ACC112 (cell line): ENCODE measurements at regions not wholly inside any gene's neighbourhood (a gene's known extent, or its start where the extent isn't known, plus 50 kb on each side); places are given as distances from the start of the nearest gene placed in this dataset.

Experiments used
- H2AFZ ChIP-seq: fragments of 200-600 bp; sonication (generic); one replicate; pipeline ENCODE4 v1.6.0; 2017; ENCODE audit warnings: antibody characterized with exemption, low read length; ENCODE audit not compliant: unreplicated experiment
- H3K27ac ChIP-seq: fragments of 200-600 bp; sonication (generic); 2 replicates; pipeline ENCODE4 v1.5.1; 2014; ENCODE audit warnings: low read depth, mild to moderate bottlenecking, antibody characterized with exemption, low read length, moderate library complexity
- H3K27me3 ChIP-seq: fragments of 200-600 bp; sonication (generic); 2 replicates; pipeline ENCODE4 v1.6.1; 2014; ENCODE audit warnings: mild to moderate bottlenecking, antibody characterized with exemption, low read length, moderate library complexity, mixed read lengths; ENCODE audit not compliant: insufficient read depth
- H3K36me3 ChIP-seq: fragments of 200-600 bp; sonication (generic); 2 replicates; pipeline ENCODE4 v1.6.1; 2016; ENCODE audit warnings: mild to moderate bottlenecking, antibody characterized with exemption, low read length, moderate library complexity, mixed read lengths; ENCODE audit not compliant: insufficient read depth
- H3K4me1 ChIP-seq: fragments of 200-600 bp; sonication (generic); one replicate; pipeline ENCODE4 v1.6.1; 2016; ENCODE audit warnings: low read length, mixed read lengths; ENCODE audit not compliant: insufficient read depth, unreplicated experiment, control insufficient read depth
- H3K4me3 ChIP-seq: fragments of 200-600 bp; sonication (generic); 2 replicates; pipeline ENCODE4 v1.5.1; 2014; ENCODE audit warnings: mild to moderate bottlenecking, low read depth, low read length
- H3K79me2 ChIP-seq: fragments of 200-600 bp; sonication (generic); one replicate; pipeline ENCODE4 v1.6.0; 2016; ENCODE audit warnings: low read length; ENCODE audit not compliant: control insufficient read depth, unreplicated experiment, insufficient read depth

- H3K36me3 ChIP-seq, result no peaks in the 10 kb centered on the region
- H3K27ac ChIP-seq, result no peak overlapping the region
- no peaks in the 10 kb centered on the region for H3K79me2 ChIP-seq
- H3K4me1 ChIP-seq, result no peaks in the 10 kb centered on the region
- H2AFZ ChIP-seq, result no peak overlapping the region
- H3K27me3 ChIP-seq, result no peaks in the 10 kb centered on the region
- H3K4me3 ChIP-seq, result no peak overlapping the region
Observed at GRCh38 chr2:14140009-14140550, 492.4 kb upstream of the LRATD1 start.

DNA sequence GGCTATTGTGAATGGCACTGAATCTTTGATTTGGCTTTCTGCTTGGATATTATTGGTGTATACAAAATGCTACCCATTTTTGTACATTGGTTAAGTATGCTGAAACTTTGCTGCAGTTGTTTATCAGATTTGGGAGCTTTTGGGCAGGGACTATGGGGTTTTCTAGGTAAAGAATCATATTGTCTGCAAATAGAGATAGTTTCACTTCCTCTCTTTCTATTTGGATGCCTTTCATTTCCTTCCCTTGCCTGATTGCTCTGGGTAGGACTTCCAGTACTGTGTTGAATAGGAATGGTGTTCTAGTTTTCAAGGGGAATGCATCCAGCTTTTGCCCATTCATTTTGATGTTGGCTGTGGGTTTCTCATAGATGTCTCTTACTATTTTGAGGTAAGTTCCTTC lies 489.1 kb upstream of the LRATD1 start:
- Histone ChIP-seq H2AFZ (no peak overlapping the region), H3K27me3 (no peaks in the 10 kb centered on the region), H3K79me2 (no peaks in the 10 kb centered on the region), H3K4me3 (no peak overlapping the region), H3K4me1 (no peaks in the 10 kb centered on the region), H3K27ac (no peak overlapping the region), H3K36me3 (no peaks in the 10 kb centered on the region)

DNA sequence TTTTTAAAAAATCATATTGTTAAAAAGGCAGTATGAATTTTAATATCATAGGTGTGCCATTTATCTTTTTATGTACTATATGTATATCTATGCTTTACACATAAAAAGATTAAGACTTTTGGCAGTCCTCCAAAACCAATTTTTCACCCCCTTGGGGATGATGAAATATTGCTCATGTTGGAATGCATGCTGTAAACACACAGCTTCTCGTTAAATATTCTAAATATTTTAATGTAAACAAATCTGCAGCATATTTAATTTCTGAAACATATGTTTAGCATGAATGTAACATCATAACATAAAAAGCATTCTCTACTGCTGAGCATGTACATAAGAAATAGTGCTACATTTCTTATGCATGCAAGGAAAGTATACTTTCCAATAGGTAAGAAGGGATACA lies 484.3 kb upstream of the LRATD1 start:
- no peak overlapping the region for H2AFZ ChIP-seq
- H3K4me3 ChIP-seq, result no peak overlapping the region
- H3K27me3 ChIP-seq, result no peaks in the 10 kb centered on the region
- H3K27ac ChIP-seq, result no peak overlapping the region
- no peaks in the 10 kb centered on the region for H3K36me3 ChIP-seq
- no peaks in the 10 kb centered on the region for H3K79me2 ChIP-seq
- H3K4me1 ChIP-seq, result no peaks in the 10 kb centered on the region

GRCh38 chr2:14157816-14158215 lies 474.7 kb upstream of the LRATD1 start:
- no peaks in the 10 kb centered on the region for H3K79me2 ChIP-seq
- H3K27me3 ChIP-seq, result no peaks in the 10 kb centered on the region
- H2AFZ ChIP-seq, result no peak overlapping the region
- no peak overlapping the region for H3K4me3 ChIP-seq
- H3K27ac ChIP-seq, result no peak overlapping the region
- no peaks in the 10 kb centered on the region for H3K4me1 ChIP-seq
- no peaks in the 10 kb centered on the region for H3K36me3 ChIP-seq

DNA sequence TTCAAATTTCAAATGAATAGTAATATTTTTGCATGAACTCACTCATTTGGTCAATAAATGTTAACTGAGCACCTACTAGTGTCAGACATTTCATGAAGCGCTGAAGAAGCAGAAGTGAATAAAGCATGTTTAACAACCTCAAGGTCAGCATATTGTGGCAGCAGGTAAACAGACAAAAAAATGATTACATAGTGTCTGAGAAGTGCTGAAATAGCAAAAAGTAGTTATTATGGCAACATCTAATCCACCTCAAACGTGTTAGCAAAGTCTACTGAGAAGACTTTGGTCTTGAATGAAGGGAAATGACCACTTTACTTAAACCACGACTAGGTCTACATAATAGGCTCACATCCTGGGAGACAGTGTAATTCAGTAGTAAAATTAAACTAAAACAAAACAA lies 452.2 kb upstream of the LRATD1 start:
- Histone ChIP-seq H3K79me2 (no peaks in the 10 kb centered on the region), H3K4me3 (no peak overlapping the region), H2AFZ (no peak overlapping the region), H3K4me1 (no peaks in the 10 kb centered on the region), H3K36me3 (no peaks in the 10 kb centered on the region), H3K27me3 (no peaks in the 10 kb centered on the region), H3K27ac (no peak overlapping the region)

- no peaks in the 10 kb centered on the region for H3K79me2 ChIP-seq
- H3K36me3 ChIP-seq, result no peaks in the 10 kb centered on the region
- H3K27ac ChIP-seq, result no peak overlapping the region
- no peak overlapping the region for H3K4me3 ChIP-seq
- no peaks in the 10 kb centered on the region for H3K27me3 ChIP-seq
- H3K4me1 ChIP-seq, result no peaks in the 10 kb centered on the region
- no peak overlapping the region for H2AFZ ChIP-seq
Observed at GRCh38 chr2:14182227-14182946, 450.1 kb upstream of the LRATD1 start.

GRCh38 chr2:14185906-14186305 lies 446.6 kb upstream of the LRATD1 start:
- no peaks in the 10 kb centered on the region for H3K36me3 ChIP-seq
- no peaks in the 10 kb centered on the region for H3K27me3 ChIP-seq
- no peak overlapping the region for H2AFZ ChIP-seq
- peaks cover 10% of the 10 kb centered on the region for H3K4me1 ChIP-seq
- H3K4me3 ChIP-seq, result no peak overlapping the region
- H3K79me2 ChIP-seq, result no peaks in the 10 kb centered on the region
- H3K27ac ChIP-seq, result no peak overlapping the region

GRCh38 chr2:14188446-14188845 lies 444.1 kb upstream of the LRATD1 start:
- Histone ChIP-seq H3K27me3 (no peaks in the 10 kb centered on the region), H2AFZ (no peak overlapping the region), H3K79me2 (no peaks in the 10 kb centered on the region), H3K4me3 (no peak overlapping the region), H3K4me1 (peaks cover 10% of the 10 kb centered on the region), H3K27ac (no peak overlapping the region), H3K36me3 (no peaks in the 10 kb centered on the region)

DNA sequence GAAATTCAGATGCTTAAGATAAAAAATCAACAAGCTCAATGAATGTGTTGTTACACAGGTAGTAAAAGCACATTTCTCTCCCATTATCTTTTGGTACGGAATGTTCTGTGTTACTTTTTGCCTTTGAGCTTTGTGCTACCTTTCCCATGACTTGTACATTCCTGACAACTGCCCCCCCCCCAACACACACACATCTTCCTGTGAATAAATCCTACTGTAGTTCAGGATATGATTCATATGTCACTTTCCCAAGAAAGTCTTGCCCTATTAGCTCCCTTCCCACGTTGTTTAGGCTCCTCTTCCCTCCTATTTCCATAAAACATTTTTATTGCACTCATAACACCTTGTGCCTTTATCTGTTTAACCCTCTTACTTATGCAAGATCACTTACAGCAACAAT lies 442.6 kb upstream of the LRATD1 start:
- Histone ChIP-seq H3K27ac (peak overlapping the region; percentile 67), H2AFZ (no peak overlapping the region), H3K79me2 (no peaks in the 10 kb centered on the region)

DNA sequence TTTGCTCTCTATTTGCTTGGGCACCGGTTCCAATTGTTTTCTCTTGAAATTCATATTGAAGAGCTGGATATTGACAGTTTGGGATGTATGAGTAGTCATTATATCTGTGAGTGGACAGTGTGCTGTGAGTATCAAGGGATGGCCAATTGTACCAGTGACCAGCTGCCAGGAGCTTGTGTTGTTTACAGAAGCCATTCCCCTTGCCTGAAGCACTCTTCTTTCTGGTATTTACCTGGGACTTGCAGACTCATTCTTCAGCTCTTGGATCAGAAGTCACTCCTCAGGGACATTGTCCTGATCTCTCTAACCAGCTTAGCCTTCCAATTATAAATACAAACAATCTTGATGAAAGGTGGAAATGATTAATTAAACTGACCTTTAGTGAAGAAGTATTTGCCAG lies 438.3 kb upstream of the LRATD1 start:
- Histone ChIP-seq H2AFZ (no peak overlapping the region), H3K79me2 (no peaks in the 10 kb centered on the region), H3K4me1 (peaks cover 10% of the 10 kb centered on the region), H3K27ac (no peak overlapping the region), H3K36me3 (no peaks in the 10 kb centered on the region), H3K27me3 (no peaks in the 10 kb centered on the region), H3K4me3 (no peak overlapping the region)

More for the DNA sequence above, 442.6 kb upstream of the LRATD1 start:
- Histone ChIP-seq H3K4me1 (peaks cover 10% of the 10 kb centered on the region), H3K4me3 (peak overlapping the region; percentile 35; the same call in 1 of the 2 replicates), H3K36me3 (no peaks in the 10 kb centered on the region), H3K27me3 (no peaks in the 10 kb centered on the region)

- H3K27ac ChIP-seq, result no peak overlapping the region
- H3K27me3 ChIP-seq, result no peaks in the 10 kb centered on the region
- H3K4me3 ChIP-seq, result no peak overlapping the region
- H3K79me2 ChIP-seq, result no peaks in the 10 kb centered on the region
- no peaks in the 10 kb centered on the region for H3K4me1 ChIP-seq
- H2AFZ ChIP-seq, result no peak overlapping the region
- no peaks in the 10 kb centered on the region for H3K36me3 ChIP-seq
Observed at GRCh38 chr2:14197293-14197692, 435.2 kb upstream of the LRATD1 start.
